ENCODE measurements at regions not wholly inside any gene's neighbourhood (a gene's known extent, or its start where the extent isn't known, plus 50 kb on each side); places are given as distances from the start of the nearest gene placed in this dataset.

DNA sequence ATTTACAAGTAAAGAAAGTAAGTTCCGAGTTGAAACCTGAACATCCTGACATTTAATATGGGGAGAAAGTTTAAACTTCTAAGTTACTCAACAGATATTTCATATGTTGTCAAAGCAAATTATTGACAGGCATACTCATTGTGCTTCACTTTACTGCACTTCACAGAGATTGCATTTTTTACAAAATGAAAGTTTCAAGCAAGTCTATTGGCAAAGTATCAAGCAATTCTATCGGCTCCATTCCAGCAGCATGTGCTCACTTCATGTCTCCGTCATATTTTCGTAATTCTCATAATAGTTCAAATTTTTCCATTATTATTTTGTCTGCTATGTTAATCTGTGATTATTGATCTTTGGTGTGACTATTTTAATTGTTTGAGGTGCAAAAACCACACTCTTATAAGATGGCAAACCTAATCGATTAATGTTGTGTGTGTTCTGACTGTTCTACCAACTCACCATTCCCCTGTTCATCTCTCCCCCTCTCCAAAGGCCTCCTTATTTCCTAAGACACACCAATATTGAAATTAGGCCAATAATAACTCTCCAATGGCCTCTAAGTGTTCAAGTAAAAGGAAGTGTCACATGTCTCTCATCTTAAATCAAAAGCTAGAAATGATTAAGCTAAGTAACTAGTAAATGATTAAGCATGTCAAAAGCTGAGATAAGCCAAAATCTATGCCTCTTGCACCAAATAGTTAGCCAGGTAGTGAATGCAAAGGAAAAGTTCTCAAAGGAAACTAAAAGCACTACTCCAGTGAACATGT, 68.2 kb upstream of the BCL9 start:
- TF ChIP-seq, protein P1, sequence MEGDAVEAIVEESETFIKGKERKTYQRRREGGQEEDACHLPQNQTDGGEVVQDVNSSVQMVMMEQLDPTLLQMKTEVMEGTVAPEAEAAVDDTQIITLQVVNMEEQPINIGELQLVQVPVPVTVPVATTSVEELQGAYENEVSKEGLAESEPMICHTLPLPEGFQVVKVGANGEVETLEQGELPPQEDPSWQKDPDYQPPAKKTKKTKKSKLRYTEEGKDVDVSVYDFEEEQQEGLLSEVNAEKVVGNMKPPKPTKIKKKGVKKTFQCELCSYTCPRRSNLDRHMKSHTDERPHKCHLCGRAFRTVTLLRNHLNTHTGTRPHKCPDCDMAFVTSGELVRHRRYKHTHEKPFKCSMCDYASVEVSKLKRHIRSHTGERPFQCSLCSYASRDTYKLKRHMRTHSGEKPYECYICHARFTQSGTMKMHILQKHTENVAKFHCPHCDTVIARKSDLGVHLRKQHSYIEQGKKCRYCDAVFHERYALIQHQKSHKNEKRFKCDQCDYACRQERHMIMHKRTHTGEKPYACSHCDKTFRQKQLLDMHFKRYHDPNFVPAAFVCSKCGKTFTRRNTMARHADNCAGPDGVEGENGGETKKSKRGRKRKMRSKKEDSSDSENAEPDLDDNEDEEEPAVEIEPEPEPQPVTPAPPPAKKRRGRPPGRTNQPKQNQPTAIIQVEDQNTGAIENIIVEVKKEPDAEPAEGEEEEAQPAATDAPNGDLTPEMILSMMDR (IDR thresholded peaks at IDR 0.05; ENCODE audit: poor library complexity): no peak
- no peak for TF ChIP-seq EZH2 (IDR thresholded peaks at IDR 0.05; ENCODE audit: borderline replicate concordance)
